Astrocyte (in vitro differentiated cells and primary cell): ENCODE measurements at regions not wholly inside any gene's neighbourhood (a gene's known extent, or its start where the extent isn't known, plus 50 kb on each side); places are given as distances from the start of the nearest gene placed in this dataset.

Experiments
- DNase-seq: peaks from one replicate; pipeline ENCODE4 v3.0.0-alpha.2; 2010; ENCODE audit warnings: low read depth
- FAIRE-seq: peaks from 2 replicates; lab custom pipeline; 2011; peaks lifted over from hg19 to GRCh38; lab: Jason Lieb, UNC
- H2AFZ ChIP-seq: 2 replicates; pipeline ENCODE4 v1.6.0; 2012; ENCODE audit warnings: low read depth, low read length, inconsistent platforms
- H3K27ac ChIP-seq: 2 replicates; pipeline ENCODE4 v1.5.1; 2011; ENCODE audit warnings: low read depth, low read length, inconsistent platforms
- H3K27me3 ChIP-seq: 2 replicates; pipeline ENCODE4 v1.6.0; 2011; ENCODE audit warnings: low read length, inconsistent platforms; ENCODE audit not compliant: insufficient read depth
- H3K36me3 ChIP-seq: 2 replicates; pipeline ENCODE4 v1.5.1; 2011; ENCODE audit warnings: low read length, inconsistent platforms; ENCODE audit not compliant: insufficient read depth
- H3K4me1 ChIP-seq: 2 replicates; pipeline ENCODE4 v1.5.1; 2011; ENCODE audit warnings: low read length, inconsistent platforms; ENCODE audit not compliant: insufficient read depth
- H3K4me2 ChIP-seq: 2 replicates; pipeline ENCODE4 v1.6.0; 2012; ENCODE audit warnings: low read length, inconsistent platforms
- H3K4me3 ChIP-seq: 2 replicates; pipeline ENCODE4 v1.5.1; 2011; ENCODE audit warnings: low read depth, mild to moderate bottlenecking, low read length, inconsistent platforms; ENCODE audit not compliant: insufficient read depth
- H3K79me2 ChIP-seq: 2 replicates; pipeline ENCODE4 v1.6.0; 2012; ENCODE audit warnings: mild to moderate bottlenecking, low read length, inconsistent platforms; ENCODE audit not compliant: insufficient read depth
- H3K9ac ChIP-seq: 2 replicates; pipeline ENCODE4 v1.6.0; 2012; ENCODE audit warnings: mild to moderate bottlenecking, low read length, inconsistent platforms
- H3K9me3 ChIP-seq: 2 replicates; pipeline ENCODE4 v1.5.1; 2012; ENCODE audit warnings: low read depth, mild to moderate bottlenecking, low read length, inconsistent platforms; ENCODE audit not compliant: insufficient read depth
- H4K20me1 ChIP-seq: 2 replicates; pipeline ENCODE4 v1.6.0; 2012; ENCODE audit warnings: low read length, inconsistent platforms; ENCODE audit not compliant: insufficient read depth
- H3K27ac Mint-ChIP-seq: one replicate; pipeline ENCODE4 v1.8.0; 2021; ENCODE audit warnings: mild to moderate bottlenecking, mixed read lengths; ENCODE audit not compliant: unreplicated experiment
- H3K27me3 Mint-ChIP-seq: one replicate; pipeline ENCODE4 v1.8.0; 2021; ENCODE audit warnings: low read depth, mixed read lengths; ENCODE audit not compliant: unreplicated experiment
- H3K36me3 Mint-ChIP-seq: one replicate; pipeline ENCODE4 v1.8.0; 2021; ENCODE audit warnings: low read depth, mixed read lengths; ENCODE audit not compliant: unreplicated experiment
- H3K4me1 Mint-ChIP-seq: one replicate; pipeline ENCODE4 v1.8.0; 2021; ENCODE audit warnings: low read depth, mixed read lengths; ENCODE audit not compliant: unreplicated experiment
- H3K4me3 Mint-ChIP-seq: one replicate; pipeline ENCODE4 v1.8.0; 2021; ENCODE audit warnings: mild to moderate bottlenecking, moderate library complexity, mixed read lengths; ENCODE audit not compliant: unreplicated experiment
- H3K9me3 Mint-ChIP-seq: one replicate; pipeline ENCODE4 v1.8.0; 2021; ENCODE audit warnings: mild to moderate bottlenecking, mixed read lengths; ENCODE audit not compliant: unreplicated experiment
- EZH2 ChIP-seq: IDR thresholded peaks from 2 replicates; pipeline ENCODE4 v1.6.1; 2012; ENCODE audit warnings: mild to moderate bottlenecking, low read length, inconsistent platforms; ENCODE audit not compliant: insufficient read depth
- TF ChIP-seq, protein P1 (sequence below): IDR thresholded peaks from 2 replicates; pipeline ENCODE4 v1.5.1; 2011; ENCODE audit warnings: low read depth, mild to moderate bottlenecking, inconsistent platforms, low read length, moderate library complexity; ENCODE audit not compliant: insufficient read depth

DNA sequence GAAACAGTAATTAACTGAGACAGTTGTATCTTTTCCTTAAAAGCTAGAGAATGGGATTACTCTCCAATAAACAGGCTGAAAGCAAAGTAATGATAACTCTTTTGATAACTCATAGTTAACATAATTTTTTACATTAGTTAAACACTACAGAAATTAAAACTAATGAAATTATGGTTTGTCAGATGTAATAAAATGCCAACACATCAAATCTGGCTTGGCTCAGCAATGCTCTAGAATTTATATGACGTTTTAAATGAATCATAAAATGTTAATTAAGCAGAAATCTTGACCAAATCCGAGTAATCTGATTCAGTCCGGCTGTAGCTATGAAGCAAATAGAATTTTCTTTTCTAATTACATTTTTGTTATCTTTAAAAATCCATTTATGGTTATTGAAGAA is 244.2 kb upstream of the NR3C2 start:
- H2AFZ ChIP-seq = no peak overlapping the region
- no peak overlapping the region for H3K4me2 ChIP-seq
- no peaks in the 10 kb centered on the region for H3K4me1 ChIP-seq
- H3K9ac ChIP-seq = no peak overlapping the region
- Mint-ChIP-seq H3K9me3 (peaks cover 2% of the 10 kb centered on the region), H3K4me3 (no peak overlapping the region), H3K27me3 (peaks cover 2% of the 10 kb centered on the region), H3K27ac (no peak overlapping the region), H3K36me3 (no peaks in the 10 kb centered on the region), H3K4me1 (no peaks in the 10 kb centered on the region)
- DNase-seq (no peak), FAIRE-seq (no peak)
- H3K4me3 ChIP-seq = no peak overlapping the region
- no peaks in the 10 kb centered on the region for H3K27me3 ChIP-seq
- no peaks in the 10 kb centered on the region for H3K79me2 ChIP-seq
- H4K20me1 ChIP-seq = no peaks in the 10 kb centered on the region
- H3K27ac ChIP-seq = no peak overlapping the region
- TF ChIP-seq EZH2 = no peak
- TF ChIP-seq, protein P1, sequence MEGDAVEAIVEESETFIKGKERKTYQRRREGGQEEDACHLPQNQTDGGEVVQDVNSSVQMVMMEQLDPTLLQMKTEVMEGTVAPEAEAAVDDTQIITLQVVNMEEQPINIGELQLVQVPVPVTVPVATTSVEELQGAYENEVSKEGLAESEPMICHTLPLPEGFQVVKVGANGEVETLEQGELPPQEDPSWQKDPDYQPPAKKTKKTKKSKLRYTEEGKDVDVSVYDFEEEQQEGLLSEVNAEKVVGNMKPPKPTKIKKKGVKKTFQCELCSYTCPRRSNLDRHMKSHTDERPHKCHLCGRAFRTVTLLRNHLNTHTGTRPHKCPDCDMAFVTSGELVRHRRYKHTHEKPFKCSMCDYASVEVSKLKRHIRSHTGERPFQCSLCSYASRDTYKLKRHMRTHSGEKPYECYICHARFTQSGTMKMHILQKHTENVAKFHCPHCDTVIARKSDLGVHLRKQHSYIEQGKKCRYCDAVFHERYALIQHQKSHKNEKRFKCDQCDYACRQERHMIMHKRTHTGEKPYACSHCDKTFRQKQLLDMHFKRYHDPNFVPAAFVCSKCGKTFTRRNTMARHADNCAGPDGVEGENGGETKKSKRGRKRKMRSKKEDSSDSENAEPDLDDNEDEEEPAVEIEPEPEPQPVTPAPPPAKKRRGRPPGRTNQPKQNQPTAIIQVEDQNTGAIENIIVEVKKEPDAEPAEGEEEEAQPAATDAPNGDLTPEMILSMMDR = no peak
- H3K36me3 ChIP-seq = no peaks in the 10 kb centered on the region
- no peaks in the 10 kb centered on the region for H3K9me3 ChIP-seq

DNA sequence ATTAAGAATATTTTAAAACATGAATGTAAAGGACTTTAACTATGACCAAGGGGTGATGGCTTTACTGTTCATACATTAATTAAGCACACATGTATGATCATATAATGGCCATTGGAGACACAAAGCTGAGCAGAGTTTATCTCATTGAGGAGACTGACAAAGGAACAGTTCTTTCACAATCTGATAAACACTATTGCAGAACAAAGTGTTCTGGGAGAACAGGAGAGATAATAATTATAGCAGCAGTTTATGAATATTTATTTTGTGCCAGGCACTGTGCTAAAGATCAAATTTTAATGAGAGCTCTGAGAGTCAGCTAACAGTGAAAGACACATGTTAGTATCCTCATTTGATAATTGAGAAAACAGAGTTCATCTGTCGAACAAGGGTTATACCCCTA is 242.4 kb upstream of the NR3C2 start:
- Histone ChIP-seq H3K9me3 (no peaks in the 10 kb centered on the region), H4K20me1 (no peaks in the 10 kb centered on the region), H2AFZ (no peak overlapping the region), H3K27ac (no peak overlapping the region), H3K27me3 (no peaks in the 10 kb centered on the region), H3K79me2 (no peaks in the 10 kb centered on the region), H3K4me1 (no peaks in the 10 kb centered on the region), H3K4me2 (no peak overlapping the region), H3K4me3 (no peak overlapping the region), H3K36me3 (no peaks in the 10 kb centered on the region), H3K9ac (no peak overlapping the region)
- H3K9me3 Mint-ChIP-seq = peaks cover 2% of the 10 kb centered on the region
- H3K27ac Mint-ChIP-seq = no peak overlapping the region
- no peaks in the 10 kb centered on the region for H3K36me3 Mint-ChIP-seq
- H3K4me3 Mint-ChIP-seq = no peak overlapping the region
- H3K27me3 Mint-ChIP-seq = peaks cover 2% of the 10 kb centered on the region
- no peak for TF ChIP-seq EZH2
- TF ChIP-seq, protein P1 = no peak
- no peaks in the 10 kb centered on the region for H3K4me1 Mint-ChIP-seq
- DNase-seq (no peak), FAIRE-seq (no peak)

DNA sequence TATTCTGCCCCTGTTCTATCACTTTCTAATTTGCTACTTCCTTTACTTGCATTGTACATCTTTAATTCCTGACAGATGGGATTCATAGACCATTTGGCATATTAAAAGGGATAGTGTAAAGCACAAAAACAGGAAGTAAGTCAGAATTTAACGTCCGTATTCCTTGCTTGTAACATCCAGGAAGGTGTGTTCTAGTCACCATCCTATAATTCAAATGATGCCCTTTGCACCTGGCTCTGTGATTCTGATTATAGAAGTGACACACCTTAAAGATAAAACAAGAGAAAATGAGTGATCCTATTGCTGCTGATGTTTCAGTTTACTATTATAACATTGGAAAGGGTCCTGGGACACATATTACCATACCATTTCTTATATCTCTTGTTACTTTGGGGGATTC is 238.7 kb upstream of the NR3C2 start:
- FAIRE-seq (no peak), DNase-seq (no peak)
- no peak overlapping the region for H3K4me3 ChIP-seq
- no peak overlapping the region for H3K4me2 ChIP-seq
- H3K36me3 Mint-ChIP-seq = no peaks in the 10 kb centered on the region
- no peaks in the 10 kb centered on the region for H3K36me3 ChIP-seq
- no peak overlapping the region for H2AFZ ChIP-seq
- H3K27ac ChIP-seq = no peak overlapping the region
- TF ChIP-seq, protein P1 = no peak
- no peak overlapping the region for H3K27ac Mint-ChIP-seq
- H3K9me3 Mint-ChIP-seq = peaks cover 5% of the 10 kb centered on the region
- H3K9me3 ChIP-seq = no peaks in the 10 kb centered on the region
- no peaks in the 10 kb centered on the region for H3K79me2 ChIP-seq
- no peaks in the 10 kb centered on the region for H4K20me1 ChIP-seq
- H3K9ac ChIP-seq = no peak overlapping the region
- H3K27me3 Mint-ChIP-seq = peaks cover 2% of the 10 kb centered on the region
- H3K4me1 Mint-ChIP-seq = no peaks in the 10 kb centered on the region
- H3K27me3 ChIP-seq = no peaks in the 10 kb centered on the region
- H3K4me1 ChIP-seq = no peaks in the 10 kb centered on the region
- H3K4me3 Mint-ChIP-seq = no peak overlapping the region
